GM23338 (cell line): ENCODE measurements at regions not wholly inside any gene's neighbourhood (a gene's known extent, or its start where the extent isn't known, plus 50 kb on each side); places are given as distances from the start of the nearest gene placed in this dataset.

Experiments used
- ATAC-seq: fragments of 200-7000 bp; cut with Tn5 transposase; 3 replicates; pipeline ENCODE4 v1.9.1; 2020
- DNase-seq: peaks from one replicate; pipeline ENCODE4 v3.0.0-alpha.2; 2015; ENCODE audit warnings: low spot score
- H2AFZ ChIP-seq: fragments of 200-600 bp; sonication (generic); 2 replicates; pipeline ENCODE4 v1.8.0; 2016; ENCODE audit warnings: antibody characterized with exemption, mild to moderate bottlenecking, moderate library complexity
- H3F3A ChIP-seq: fragments of 200-600 bp; sonication (generic); replicated peaks from 2 replicates; pipeline ENCODE4 v1.8.0; 2017; ENCODE audit warnings: antibody characterized with exemption, mixed run types, low read depth
- H3K27ac ChIP-seq: fragments of 200-600 bp; sonication (generic); 2 replicates; pipeline ENCODE4 v1.6.1; 2016; ENCODE audit warnings: low read depth
- H3K27me3 ChIP-seq: fragments of 200-600 bp; sonication (generic); 2 replicates; pipeline ENCODE4 v1.8.0; 2016; ENCODE audit warnings: mild to moderate bottlenecking, mixed run types, moderate library complexity; ENCODE audit not compliant: insufficient read depth
- H3K36me3 ChIP-seq: fragments of 200-600 bp; sonication (generic); 2 replicates; pipeline ENCODE4 v1.8.0; 2016; ENCODE audit warnings: mild to moderate bottlenecking; ENCODE audit not compliant: insufficient read depth
- H3K4me1 ChIP-seq: fragments of 200-600 bp; sonication (generic); 2 replicates; pipeline ENCODE4 v1.8.0; 2016; ENCODE audit warnings: mild to moderate bottlenecking, moderate library complexity; ENCODE audit not compliant: insufficient read depth
- H3K4me2 ChIP-seq: fragments of 200-600 bp; sonication (generic); 2 replicates; pipeline ENCODE4 v1.7.1; 2017; ENCODE audit warnings: mixed run types
- H3K4me3 ChIP-seq: fragments of 200-600 bp; sonication (generic); 2 replicates; pipeline ENCODE4 v1.6.1; 2016; ENCODE audit warnings: mixed run types
- H3K79me2 ChIP-seq: fragments of 200-600 bp; sonication (generic); replicated peaks from 2 replicates; pipeline ENCODE4 v1.8.0; 2017; ENCODE audit warnings: mild to moderate bottlenecking; ENCODE audit not compliant: insufficient read depth
- H3K9me2 ChIP-seq: fragments of 200-600 bp; sonication (generic); 2 replicates; pipeline ENCODE4 v1.8.0; 2017; ENCODE audit not compliant: insufficient read depth
- H4K20me1 ChIP-seq: fragments of 200-600 bp; sonication (generic); replicated peaks from 2 replicates; pipeline ENCODE4 v1.8.0; 2017; ENCODE audit warnings: mild to moderate bottlenecking; ENCODE audit not compliant: insufficient read depth
- H3K27ac Mint-ChIP-seq: 2 replicates; pipeline ENCODE4 v1.8.0; 2020; ENCODE audit warnings: inconsistent platforms, mild to moderate bottlenecking, moderate library complexity, mixed read lengths
- H3K27me3 Mint-ChIP-seq: 3 replicates; pipeline ENCODE4 v1.8.0; 2022; ENCODE audit warnings: low read depth, mild to moderate bottlenecking, moderate library complexity, mixed read lengths, inconsistent platforms; ENCODE audit not compliant: insufficient read depth, poor library complexity
- H3K36me3 Mint-ChIP-seq: 3 replicates; pipeline ENCODE4 v1.8.0; 2021; ENCODE audit warnings: low read depth, mild to moderate bottlenecking, inconsistent platforms, moderate library complexity, mixed read lengths
- H3K4me1 Mint-ChIP-seq: 3 replicates; pipeline ENCODE4 v1.8.0; 2020; ENCODE audit warnings: mild to moderate bottlenecking, inconsistent platforms, mixed read lengths
- H3K4me3 Mint-ChIP-seq: 3 replicates; pipeline ENCODE4 v1.8.0; 2021; ENCODE audit warnings: moderate library complexity, mild to moderate bottlenecking, inconsistent platforms, mixed read lengths
- H3K9me3 Mint-ChIP-seq: 3 replicates; pipeline ENCODE4 v1.8.0; 2020; ENCODE audit warnings: moderate library complexity, mild to moderate bottlenecking, inconsistent platforms, mixed read lengths
- CREB1 ChIP-seq: fragments of 250-450 bp; sonication (Bioruptor Pico); IDR thresholded peaks from 2 replicates; pipeline ENCODE4 v1.5.0; 2020; ENCODE audit warnings: low read depth, mild to moderate bottlenecking, moderate library complexity
- CTCF ChIP-seq, 2 experiments: fragments of 200-600 bp in 1 of 2; sonication (generic) in 1 of 2; conservative IDR thresholded peaks; 2 replicates each; pipeline versions ENCODE4 v1.5.1 to v1.6.1; 2016 to 2017; ENCODE audit warnings: antibody characterized with exemption in 2 of 2, low read depth in 2 of 2, mild to moderate bottlenecking in 2 of 2, moderate library complexity in 1 of 2
- EZH2 ChIP-seq: fragments of 200-600 bp; sonication (generic); IDR thresholded peaks from one replicate; pipeline ENCODE4 v1.8.0; 2017; ENCODE audit warnings: antibody characterized with exemption, mild to moderate bottlenecking, low read depth; ENCODE audit not compliant: unreplicated experiment
- EZH2phosphoT487 ChIP-seq: fragments of 200-600 bp; sonication (generic); IDR thresholded peaks from one replicate; pipeline ENCODE4 v1.8.1; 2018; ENCODE audit warnings: antibody characterized with exemption; ENCODE audit not compliant: unreplicated experiment
- NANOG ChIP-seq: IDR thresholded peaks from 2 replicates; pipeline ENCODE4 v1.6.1; 2016; ENCODE audit warnings: antibody characterized with exemption, borderline replicate concordance
- ZNF114 ChIP-seq: fragments of 250-450 bp; sonication (Bioruptor Pico); IDR thresholded peaks from 2 replicates; pipeline ENCODE4 v1.5.0; 2020; ENCODE audit warnings: mild to moderate bottlenecking, moderate library complexity
- ZNF331 ChIP-seq: fragments of 250-450 bp; sonication (Bioruptor Pico); IDR thresholded peaks from 2 replicates; pipeline ENCODE4 v1.5.0; 2020; ENCODE audit warnings: low read depth, mild to moderate bottlenecking, moderate library complexity
- TF ChIP-seq, protein P1 (sequence below): IDR thresholded peaks from one replicate; pipeline ENCODE4 v1.6.1; 2018; ENCODE audit warnings: antibody characterized with exemption; ENCODE audit not compliant: unreplicated experiment

GRCh38 chr1:198463709-198464108 lies 76.8 kb downstream of the ATP6V1G3 start (continued):
- TF ChIP-seq, protein P1, sequence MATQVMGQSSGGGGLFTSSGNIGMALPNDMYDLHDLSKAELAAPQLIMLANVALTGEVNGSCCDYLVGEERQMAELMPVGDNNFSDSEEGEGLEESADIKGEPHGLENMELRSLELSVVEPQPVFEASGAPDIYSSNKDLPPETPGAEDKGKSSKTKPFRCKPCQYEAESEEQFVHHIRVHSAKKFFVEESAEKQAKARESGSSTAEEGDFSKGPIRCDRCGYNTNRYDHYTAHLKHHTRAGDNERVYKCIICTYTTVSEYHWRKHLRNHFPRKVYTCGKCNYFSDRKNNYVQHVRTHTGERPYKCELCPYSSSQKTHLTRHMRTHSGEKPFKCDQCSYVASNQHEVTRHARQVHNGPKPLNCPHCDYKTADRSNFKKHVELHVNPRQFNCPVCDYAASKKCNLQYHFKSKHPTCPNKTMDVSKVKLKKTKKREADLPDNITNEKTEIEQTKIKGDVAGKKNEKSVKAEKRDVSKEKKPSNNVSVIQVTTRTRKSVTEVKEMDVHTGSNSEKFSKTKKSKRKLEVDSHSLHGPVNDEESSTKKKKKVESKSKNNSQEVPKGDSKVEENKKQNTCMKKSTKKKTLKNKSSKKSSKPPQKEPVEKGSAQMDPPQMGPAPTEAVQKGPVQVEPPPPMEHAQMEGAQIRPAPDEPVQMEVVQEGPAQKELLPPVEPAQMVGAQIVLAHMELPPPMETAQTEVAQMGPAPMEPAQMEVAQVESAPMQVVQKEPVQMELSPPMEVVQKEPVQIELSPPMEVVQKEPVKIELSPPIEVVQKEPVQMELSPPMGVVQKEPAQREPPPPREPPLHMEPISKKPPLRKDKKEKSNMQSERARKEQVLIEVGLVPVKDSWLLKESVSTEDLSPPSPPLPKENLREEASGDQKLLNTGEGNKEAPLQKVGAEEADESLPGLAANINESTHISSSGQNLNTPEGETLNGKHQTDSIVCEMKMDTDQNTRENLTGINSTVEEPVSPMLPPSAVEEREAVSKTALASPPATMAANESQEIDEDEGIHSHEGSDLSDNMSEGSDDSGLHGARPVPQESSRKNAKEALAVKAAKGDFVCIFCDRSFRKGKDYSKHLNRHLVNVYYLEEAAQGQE = no peak
- TF ChIP-seq NANOG (no peak), CTCF (conservative IDR thresholded peaks at IDR 0.05; ENCODE audit: low read depth in 2 of 2) (no peak)

DNA sequence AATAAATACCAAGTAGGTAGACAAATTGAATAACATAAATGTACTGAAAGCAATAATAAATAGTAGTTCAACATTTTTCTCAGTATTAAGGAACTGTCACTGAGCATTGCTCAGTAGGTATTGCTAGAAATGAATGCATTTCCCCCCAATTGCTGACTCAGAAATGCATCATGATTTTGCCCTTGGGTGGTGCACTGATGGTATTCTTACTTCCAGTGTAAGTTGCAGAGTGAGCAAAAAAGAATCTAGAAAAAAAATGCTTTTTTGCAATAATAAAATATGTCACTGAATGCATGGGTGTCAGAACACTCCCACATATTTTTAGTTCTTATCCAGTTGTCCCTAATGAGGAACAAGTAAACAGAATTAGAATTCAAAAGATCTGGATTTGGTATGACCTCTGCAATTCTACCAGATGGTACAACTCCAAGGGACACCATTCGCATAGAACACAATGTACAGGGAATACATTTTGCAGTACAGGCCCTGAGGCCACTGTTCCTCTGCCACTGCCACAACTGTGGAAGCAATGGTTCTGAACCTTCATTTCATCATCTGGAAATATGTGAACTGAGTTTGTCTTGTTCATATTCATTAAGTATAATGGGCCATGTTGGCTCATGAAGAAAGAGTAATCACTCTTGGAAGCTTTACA lies 78.0 kb downstream of the ATP6V1G3 start:
- ATAC-seq = no peak
- H3K36me3 Mint-ChIP-seq = no peaks in the 10 kb centered on the region

GRCh38 chr1:198455966-198456365 lies 84.5 kb downstream of the ATP6V1G3 start:
- H2AFZ ChIP-seq = no peak overlapping the region
- Mint-ChIP-seq H3K4me1 (no peaks in the 10 kb centered on the region), H3K36me3 (no peaks in the 10 kb centered on the region), H3K9me3 (no peaks in the 10 kb centered on the region), H3K4me3 (no peak overlapping the region), H3K27me3 (no peaks in the 10 kb centered on the region), H3K27ac (no peak overlapping the region)
- H3K27me3 ChIP-seq = no peaks in the 10 kb centered on the region
- H3K4me2 ChIP-seq = no peak overlapping the region
- no peak for ATAC-seq
- no peaks in the 10 kb centered on the region for H3K4me1 ChIP-seq
- no peak overlapping the region for H3K27ac ChIP-seq
- H3K4me3 ChIP-seq = no peak overlapping the region
- no peaks in the 10 kb centered on the region for H3F3A ChIP-seq
- H3K36me3 ChIP-seq = no peaks in the 10 kb centered on the region
- no peak for DNase-seq
- no peaks in the 10 kb centered on the region for H4K20me1 ChIP-seq
- H3K79me2 ChIP-seq = no peaks in the 10 kb centered on the region
- 0 out of 2 replicates have a peak, but pooled peaks cover 2% of the 10 kb centered on the region for H3K9me2 ChIP-seq
- no peak for TF ChIP-seq EZH2
- no peak for TF ChIP-seq EZH2phosphoT487
- TF ChIP-seq CREB1 (CRISPR knock-in tag) = no peak
- no peak for TF ChIP-seq ZNF331 (CRISPR knock-in tag)
- no peak for TF ChIP-seq ZNF114 (CRISPR knock-in tag)

More for the DNA sequence above, 78.0 kb downstream of the ATP6V1G3 start:
- Histone ChIP-seq H3K27ac (no peak overlapping the region), H3K79me2 (no peaks in the 10 kb centered on the region), H3K4me3 (no peak overlapping the region), H3K36me3 (no peaks in the 10 kb centered on the region), H2AFZ (no peak overlapping the region), H3K27me3 (no peaks in the 10 kb centered on the region), H3K4me2 (no peak overlapping the region), H3F3A (no peaks in the 10 kb centered on the region), H4K20me1 (no peaks in the 10 kb centered on the region), H3K9me2 (0 out of 2 replicates have a peak, but pooled peaks cover 2% of the 10 kb centered on the region), H3K4me1 (no peaks in the 10 kb centered on the region)
- Mint-ChIP-seq H3K27ac (no peak overlapping the region), H3K4me1 (no peaks in the 10 kb centered on the region; the same call in 2 of the 3 replicates), H3K9me3 (no peaks in the 10 kb centered on the region), H3K27me3 (no peaks in the 10 kb centered on the region), H3K4me3 (no peak overlapping the region)
- no peak for DNase-seq
- no peak for TF ChIP-seq EZH2
